KBM-7 (cell line): ENCODE measurements at regions not wholly inside any gene's neighbourhood (a gene's known extent, or its start where the extent isn't known, plus 50 kb on each side); places are given as distances from the start of the nearest gene placed in this dataset.

Source experiments
- DNase-seq: peaks from one replicate; pipeline ENCODE4 v3.0.0-alpha.2; 2015
- in situ Hi-C: fragments of 300-500 bp; cut with MboI; formaldehyde crosslinking; loops from 2 replicates; pipeline ENCODE4 v1.14.3; 2020; ENCODE audit warnings: low sequenced_read_pairs, low pct_unique_long_range_greater_than_20kb, mixed read lengths

- no peak for DNase-seq
- in situ Hi-C loops, result no loop called here
These were observed 229.4 kb downstream of the HAUS1 start for GRCh38 chr18:46333431-46334135.

DNA sequence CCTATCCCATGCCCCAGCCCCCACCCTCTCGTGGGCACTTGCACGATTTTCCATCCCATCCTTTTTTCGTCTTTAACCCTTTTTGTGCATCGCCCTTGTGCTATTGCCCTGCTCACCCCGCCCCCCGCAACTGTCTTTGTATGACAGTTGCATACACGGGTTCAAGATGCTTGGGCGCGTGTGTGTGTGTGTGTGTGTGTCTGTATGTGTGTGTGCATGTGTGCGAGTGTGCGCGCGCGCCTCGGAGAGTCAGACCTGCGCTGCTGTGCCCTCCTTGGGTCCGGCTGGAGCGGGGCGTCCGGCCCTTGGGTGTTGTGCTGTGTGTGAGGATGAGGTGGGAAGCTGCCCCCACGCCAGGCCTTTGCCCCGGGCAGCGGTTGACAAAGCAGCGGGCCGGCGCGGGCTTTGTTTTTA is 230.7 kb downstream of the HAUS1 start:
- no peak for DNase-seq
- in situ Hi-C loops, result no loop called here

GRCh38 chr18:46335534-46336101 is 231.4 kb downstream of the HAUS1 start:
- DNase-seq, result no peak

GRCh38 chr18:46336278-46337111 is 232.3 kb downstream of the HAUS1 start:
- in situ Hi-C loops, result no loop called here
- DNase-seq, result no peak

More at GRCh38 chr18:46335534-46336101, 231.4 kb downstream of the HAUS1 start:
- in situ Hi-C loops, result no loop called here

DNA sequence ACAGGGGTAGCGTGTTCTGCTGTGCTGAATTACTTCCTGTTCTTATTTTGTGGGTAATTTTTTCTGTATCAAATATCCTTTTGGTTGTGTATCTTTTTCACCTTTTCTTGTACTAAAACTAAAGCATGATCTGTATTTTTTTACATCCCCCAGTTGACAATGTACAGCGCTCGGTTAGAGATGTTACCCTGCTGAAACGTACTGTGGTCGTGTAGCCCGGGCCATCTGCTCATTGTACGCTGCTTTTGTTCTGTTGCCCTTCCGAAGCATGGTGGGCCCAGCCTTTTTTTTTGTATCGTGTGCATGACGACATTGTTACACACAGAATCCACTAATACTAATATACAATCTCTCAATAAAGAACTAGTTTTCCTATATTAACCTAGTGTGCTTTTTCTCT is 233.1 kb downstream of the HAUS1 start:
- in situ Hi-C loops, result no loop called here
- DNase-seq, result no peak

- in situ Hi-C loops, result no loop called here
These were observed 234.0 kb downstream of the HAUS1 start for GRCh38 chr18:46338205-46338604.

DNA sequence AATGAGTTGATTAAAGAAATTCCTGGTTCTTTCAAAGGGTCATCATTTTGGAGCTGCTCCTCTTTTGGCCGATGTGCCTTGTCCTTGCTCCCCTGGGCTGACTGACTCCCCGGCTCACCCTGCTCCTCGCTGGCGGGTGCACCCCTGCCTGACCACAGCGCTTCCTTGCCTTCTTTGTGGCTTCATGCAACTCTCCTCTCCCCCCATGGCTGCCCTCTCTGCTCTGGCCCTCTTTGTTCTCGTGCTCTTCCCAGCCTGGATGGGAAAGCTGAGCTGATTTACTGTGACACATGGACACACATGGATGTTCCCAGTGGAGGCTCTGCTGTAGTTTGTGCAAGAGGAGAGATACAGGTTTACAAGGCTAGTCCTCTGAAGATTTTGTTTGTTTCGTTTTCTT is 234.6 kb downstream of the HAUS1 start:
- no peak for DNase-seq
- in situ Hi-C loops, result no loop called here

More at GRCh38 chr18:46338205-46338604, 234.0 kb downstream of the HAUS1 start:
- DNase-seq, result no peak

DNA sequence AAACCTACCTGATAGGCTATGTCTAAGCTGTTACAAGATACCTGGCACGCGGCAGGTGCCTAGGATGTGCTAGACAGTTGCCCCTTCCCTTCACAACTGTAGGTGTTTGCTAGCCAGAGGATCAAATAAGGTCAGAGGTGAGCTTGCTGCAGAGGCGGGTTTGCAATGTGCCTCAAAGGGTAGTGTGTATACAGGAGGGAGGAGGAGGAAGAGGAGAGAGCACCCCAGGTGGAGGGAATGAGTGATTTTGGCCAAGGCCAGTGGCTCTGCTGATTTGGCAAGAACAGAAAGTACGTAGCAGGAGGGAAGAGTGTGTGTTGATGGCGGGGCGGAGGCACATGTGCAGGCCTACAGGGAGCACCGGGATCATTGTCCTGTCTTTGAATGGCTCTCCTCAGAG is 236.5 kb downstream of the HAUS1 start:
- in situ Hi-C loops, result no loop called here
- no peak for DNase-seq

DNA sequence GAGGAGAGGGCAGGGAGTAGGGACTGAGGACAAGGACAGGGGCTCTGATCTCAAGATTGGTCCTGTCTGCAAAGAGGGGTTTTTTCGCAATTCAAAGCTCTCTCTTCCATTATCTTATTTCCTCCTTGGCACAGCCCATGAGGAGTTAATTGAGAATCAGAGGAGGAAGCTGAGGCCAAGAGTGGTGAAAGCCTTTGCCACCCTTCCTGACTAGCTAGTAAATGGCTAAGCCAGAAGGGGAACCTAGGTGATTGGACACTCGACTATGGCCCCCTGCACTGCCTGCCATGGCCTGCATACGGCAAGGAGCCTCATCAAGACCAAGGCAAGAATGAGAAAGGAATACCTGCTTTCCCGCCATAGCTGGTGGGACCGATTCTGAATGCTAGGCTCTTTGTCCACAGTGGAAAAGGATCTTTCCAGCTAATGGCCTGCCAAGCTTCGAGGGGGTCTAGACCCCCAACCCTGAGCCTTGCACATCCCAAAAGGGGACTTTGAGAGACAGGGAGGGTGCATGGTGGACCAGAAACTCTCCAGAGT is 237.9 kb downstream of the HAUS1 start:
- DNase-seq, result no peak
- in situ Hi-C loops, result no loop called here

- DNase-seq, result no peak
- in situ Hi-C loops, result no loop called here
These were observed 239.3 kb downstream of the HAUS1 start for GRCh38 chr18:46343456-46343855.

DNA sequence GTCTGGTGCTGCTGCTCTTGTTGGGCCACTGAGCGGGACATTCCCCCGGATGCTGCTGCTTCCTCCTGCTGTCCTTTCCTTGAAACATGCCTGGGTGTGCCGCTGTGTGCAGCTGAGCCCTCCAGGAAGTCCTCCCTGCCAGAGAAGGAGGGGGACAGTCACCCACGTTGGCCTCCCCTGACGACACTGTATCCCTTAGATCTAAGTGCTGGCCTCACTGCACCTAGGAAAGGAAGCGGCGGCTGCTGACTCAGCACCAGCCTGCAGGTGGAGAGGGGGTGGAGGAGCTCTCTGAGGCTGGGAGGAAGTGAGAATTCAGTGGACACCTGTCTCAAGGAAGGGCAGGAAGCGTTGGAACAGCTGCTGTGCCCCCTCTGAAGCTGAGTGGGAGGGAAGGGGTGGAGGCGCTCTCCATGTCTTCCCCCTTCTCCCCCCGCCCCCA is 239.8 kb downstream of the HAUS1 start:
- in situ Hi-C loops, result no loop called here

DNA sequence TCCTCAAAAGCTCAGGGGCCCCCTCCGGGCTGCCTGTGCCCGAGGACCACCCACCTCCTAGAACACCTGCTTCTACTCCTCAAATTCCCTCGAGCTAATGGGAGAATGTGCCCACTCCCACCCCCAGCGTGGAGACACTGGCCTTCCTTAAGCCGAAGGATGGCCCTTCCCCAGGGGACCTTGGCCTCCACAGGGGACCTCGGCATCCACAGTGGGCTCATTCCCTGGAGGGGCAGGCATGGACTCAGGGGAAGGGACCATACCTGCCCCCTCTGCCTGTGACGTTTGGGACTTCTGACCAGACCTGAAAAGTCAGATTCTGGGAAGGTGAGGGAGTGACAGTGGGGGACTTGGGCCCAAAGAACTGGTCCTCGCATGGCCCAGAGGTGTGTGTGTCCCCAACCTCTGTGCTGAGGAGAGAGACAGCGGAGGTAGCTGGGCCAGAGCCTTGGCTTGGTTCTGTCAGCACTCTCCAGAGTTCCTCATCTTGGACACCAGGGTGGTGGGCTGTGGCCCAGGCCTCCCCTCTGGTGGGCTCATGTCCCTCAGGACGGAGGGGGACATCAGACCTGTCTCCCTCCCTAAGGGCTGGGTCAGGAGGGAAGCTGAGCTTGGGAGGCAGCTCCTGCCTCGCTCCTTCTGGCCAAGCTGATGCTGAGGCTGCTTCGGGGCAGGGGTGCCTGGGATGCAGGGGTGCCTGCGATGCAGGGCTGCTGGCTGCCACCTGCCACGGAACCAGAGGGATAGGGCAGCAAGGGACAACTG is 240.4 kb downstream of the HAUS1 start:
- in situ Hi-C loops, result no loop called here
- DNase-seq, result no peak

More for the DNA sequence above, 239.8 kb downstream of the HAUS1 start:
- DNase-seq, result no peak

DNA sequence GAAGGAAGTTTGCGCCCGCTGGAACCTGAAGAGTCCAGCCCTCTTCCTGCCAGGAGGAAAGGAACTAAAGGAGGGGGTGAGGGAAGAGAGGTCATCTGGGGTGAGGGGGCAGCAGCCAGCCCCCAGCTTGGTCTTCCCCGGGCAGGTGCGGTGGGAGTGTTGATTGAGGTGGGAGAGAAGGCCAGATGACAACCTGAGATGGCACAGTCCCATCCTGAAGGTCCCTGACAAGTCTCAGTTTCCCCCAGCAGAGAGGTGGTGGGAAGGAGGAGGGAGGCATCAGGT is 240.9 kb downstream of the HAUS1 start:
- in situ Hi-C loops, result no loop called here
- DNase-seq, result no peak

DNA sequence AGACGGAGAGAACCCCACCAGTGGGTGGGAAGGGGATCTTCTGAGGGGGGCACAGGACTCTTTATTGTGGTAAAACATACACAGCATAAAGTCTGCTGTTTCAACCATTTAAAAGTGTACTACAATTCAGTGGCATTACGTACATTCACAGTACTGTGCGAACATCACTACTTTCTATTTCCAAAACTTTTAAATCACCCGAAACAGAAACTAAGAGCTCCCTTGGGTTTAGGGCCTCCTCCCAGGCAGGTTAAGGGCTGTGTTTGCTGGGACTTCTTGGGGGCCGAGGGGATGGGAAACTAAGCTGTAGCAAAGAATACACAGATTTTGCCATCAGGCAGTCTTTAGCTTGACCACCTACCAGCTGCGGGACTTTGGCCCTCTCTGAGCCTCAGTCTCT is 242.0 kb downstream of the HAUS1 start:
- in situ Hi-C loops, result no loop called here
- DNase-seq, result no peak

DNA sequence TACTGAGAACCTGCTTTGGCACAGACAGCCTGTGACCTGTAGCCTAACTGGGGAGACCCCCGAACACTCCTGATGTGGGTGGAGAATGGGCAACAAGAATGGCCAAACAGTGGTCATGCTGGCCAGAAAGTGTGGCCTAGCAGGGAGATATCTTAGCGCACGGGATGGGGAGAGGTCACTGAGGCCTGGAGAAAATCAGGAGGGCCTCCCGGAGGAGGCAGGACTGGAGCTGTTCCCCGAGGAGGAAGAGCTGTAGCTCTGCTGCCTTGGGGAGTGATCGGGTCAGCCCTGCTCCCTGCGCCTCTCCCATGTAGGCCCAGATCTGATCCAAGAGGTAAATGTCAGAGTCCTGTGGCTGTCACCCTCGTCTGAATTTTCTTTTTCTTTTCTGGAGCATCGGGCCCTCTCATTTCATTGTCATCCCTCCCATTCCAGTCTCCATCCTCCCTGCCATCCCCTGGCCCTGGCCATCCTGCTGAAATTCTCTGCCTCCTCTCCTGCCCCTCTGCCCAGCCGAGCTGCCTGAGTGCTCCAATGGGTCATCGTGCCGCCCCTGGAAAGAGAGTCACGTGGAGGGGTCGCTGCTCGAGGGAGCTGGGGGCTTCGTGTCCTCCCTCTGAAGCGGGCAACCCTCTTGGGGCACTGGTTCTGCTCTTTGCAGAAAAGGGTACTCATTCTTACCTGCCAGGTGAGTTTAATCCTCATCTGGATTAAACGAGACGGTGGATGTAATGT is 242.9 kb downstream of the HAUS1 start:
- no peak for DNase-seq
- in situ Hi-C loops, result no loop called here

DNA sequence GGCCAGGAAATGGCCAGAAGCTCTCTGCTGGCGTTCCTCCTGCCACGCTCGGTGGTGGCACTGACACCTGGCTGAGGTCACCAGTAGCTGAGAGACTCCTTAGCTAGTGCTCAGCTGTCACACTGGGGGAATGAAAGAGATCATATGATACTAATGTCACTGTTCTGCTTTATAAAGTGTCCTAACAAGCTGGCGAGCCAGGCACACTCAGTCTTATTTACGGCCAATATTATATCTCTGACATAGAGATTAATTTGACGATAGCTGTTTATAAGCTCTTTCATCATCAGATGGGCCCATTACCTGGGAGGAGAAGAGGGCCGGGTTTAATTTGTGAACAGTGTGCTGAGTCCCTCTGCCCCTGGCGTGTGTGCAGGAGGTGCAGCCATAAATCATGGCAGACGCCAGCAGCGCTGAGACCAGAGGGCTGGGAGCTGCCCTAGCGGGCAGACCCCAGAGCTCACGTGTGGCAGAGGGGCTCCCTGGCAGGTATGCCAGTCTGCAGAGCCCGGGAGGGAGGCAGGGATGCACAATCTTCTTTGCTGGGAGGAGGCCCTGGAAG is 246.5 kb downstream of the HAUS1 start:
- in situ Hi-C loops, result no loop called here
- DNase-seq, result no peak

- no peak for DNase-seq
- in situ Hi-C loops, result no loop called here
These were observed 248.5 kb downstream of the HAUS1 start for GRCh38 chr18:46352520-46353250.

DNA sequence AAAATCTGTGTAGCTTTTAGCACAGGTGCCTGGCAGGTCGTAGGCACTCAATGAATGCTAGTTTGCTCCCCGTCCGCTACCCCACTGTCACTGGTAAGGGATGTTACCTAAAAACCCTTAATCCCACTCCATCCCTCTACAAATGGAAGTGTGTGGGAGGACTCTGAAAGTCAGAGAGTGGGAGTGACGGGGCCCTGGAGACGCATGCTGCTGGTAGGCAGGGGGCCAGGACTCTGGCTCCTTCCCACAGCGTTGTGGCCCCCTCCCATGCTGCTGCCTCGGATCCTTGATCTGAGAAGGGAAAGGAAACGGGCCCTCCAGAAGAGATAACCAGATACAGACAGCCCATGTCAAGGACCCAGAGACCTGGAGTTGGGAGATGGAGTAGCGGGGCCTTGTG is 249.3 kb downstream of the HAUS1 start:
- no peak for DNase-seq
- in situ Hi-C loops, result no loop called here
